ENCODE measurements at regions not wholly inside any gene's neighbourhood (a gene's known extent, or its start where the extent isn't known, plus 50 kb on each side); places are given as distances from the start of the nearest gene placed in this dataset.

GRCh38 chr13:40445557-40445990, 220.9 kb downstream of the FOXO1 start:
- no peak overlapping the region for H4K91ac ChIP-seq (ENCODE audit: low read length)
- H3K9me3 ChIP-seq (ENCODE audit: control insufficient read depth, low read length): peaks cover 4% of the 10 kb centered on the region
- H3K36me3 ChIP-seq (ENCODE audit: control insufficient read depth in 1 of 2, insufficient read depth in 2 of 2, low read depth in 1 of 2, low read length in 2 of 2): no peaks in the 10 kb centered on the region
- H3K27me3 ChIP-seq (ENCODE audit: control insufficient read depth in 1 of 2, insufficient read depth in 1 of 2, low read length in 2 of 2): no peaks in the 10 kb centered on the region
- H3K9ac ChIP-seq (ENCODE audit: low read length): no peak overlapping the region
- no peaks in the 10 kb centered on the region for H3K79me1 ChIP-seq (replicated peaks; ENCODE audit: low read length, poor library complexity, severe bottlenecking)
- no peak overlapping the region for H3K4me3 ChIP-seq (ENCODE audit: insufficient read depth in 1 of 2, low read depth in 1 of 2, low read length in 2 of 2)
- no peak overlapping the region for H2BK120ac ChIP-seq (ENCODE audit: low read depth, low read length)
- no peak overlapping the region for H3K14ac ChIP-seq (ENCODE audit: low read length in 2 of 2)
- H4K8ac ChIP-seq (ENCODE audit: low read length): no peak overlapping the region
- H3K23ac ChIP-seq (ENCODE audit: low read length in 2 of 2): peak overlapping the region in 1 of 2 experiments; percentile 10
- H3K4ac ChIP-seq (ENCODE audit: low read depth in 1 of 2, low read length in 2 of 2): no peak overlapping the region
- WGBS: 69% methylated on average over 8 of the region's 11 CpGs
- DNase-seq: no peak
- no peak overlapping the region for H2BK5ac ChIP-seq (ENCODE audit: low read depth, low read length, poor library complexity, severe bottlenecking)
- H3K4me2 ChIP-seq (ENCODE audit: low read length, poor library complexity, severe bottlenecking): no peak overlapping the region
- H2BK15ac ChIP-seq (ENCODE audit: low read depth, poor library complexity, severe bottlenecking): no peak overlapping the region
- H3K4me1 ChIP-seq (ENCODE audit: control insufficient read depth, insufficient read depth, low read depth, low read length): peaks cover 10% of the 10 kb centered on the region
- H2BK12ac ChIP-seq (ENCODE audit: low read length in 2 of 2): no peak overlapping the region
- no peak overlapping the region for H3K18ac ChIP-seq (ENCODE audit: low read depth in 1 of 2, low read length in 2 of 2)
- H3K27ac ChIP-seq (ENCODE audit: low read length, poor library complexity, severe bottlenecking): peak overlapping the region; percentile 51
- no peak overlapping the region for H2AFZ ChIP-seq (ENCODE audit: low read depth, low read length)
- H2AK5ac ChIP-seq (ENCODE audit: low read length, severe bottlenecking): no peak overlapping the region

DNA sequence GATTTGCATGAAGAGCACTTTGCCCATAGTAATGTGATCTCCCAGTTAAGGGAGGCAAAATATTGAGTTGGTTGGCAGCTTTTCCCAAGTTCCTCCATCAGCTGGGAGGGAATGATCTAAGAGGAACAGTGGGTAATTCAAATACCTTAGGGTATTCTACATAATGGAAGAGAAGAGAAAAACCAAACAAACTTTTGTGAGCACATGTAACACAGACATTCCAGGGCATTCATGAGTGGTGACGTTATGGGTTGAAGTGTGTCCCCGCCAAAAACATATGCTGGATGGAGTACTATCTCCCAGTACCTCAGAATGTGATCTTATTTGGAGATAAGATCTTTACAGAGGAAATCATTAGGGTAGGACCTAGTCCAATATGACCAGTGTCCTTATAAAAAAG, 220.1 kb downstream of the FOXO1 start:
- Histone ChIP-seq H2BK15ac (ENCODE audit: low read depth, poor library complexity, severe bottlenecking) (no peak overlapping the region), H2AFZ (ENCODE audit: low read depth, low read length) (no peak overlapping the region), H2AK5ac (ENCODE audit: low read length, severe bottlenecking) (peak overlapping the region; percentile 48), H3K9ac (ENCODE audit: low read length) (no peak overlapping the region), H3K36me3 (ENCODE audit: control insufficient read depth in 1 of 2, insufficient read depth in 2 of 2, low read depth in 1 of 2, low read length in 2 of 2) (no peaks in the 10 kb centered on the region), H3K4ac (ENCODE audit: low read depth in 1 of 2, low read length in 2 of 2) (no peak overlapping the region), H3K79me1 (replicated peaks; ENCODE audit: low read length, poor library complexity, severe bottlenecking) (no peaks in the 10 kb centered on the region), H3K27me3 (ENCODE audit: control insufficient read depth in 1 of 2, insufficient read depth in 1 of 2, low read length in 2 of 2) (no peaks in the 10 kb centered on the region), H3K4me1 (ENCODE audit: control insufficient read depth, insufficient read depth, low read depth, low read length) (peaks cover 10% of the 10 kb centered on the region), H3K23ac (ENCODE audit: low read length in 2 of 2) (no peak overlapping the region), H4K91ac (ENCODE audit: low read length) (no peak overlapping the region), H2BK5ac (ENCODE audit: low read depth, low read length, poor library complexity, severe bottlenecking) (no peak overlapping the region), H2BK12ac (ENCODE audit: low read length in 2 of 2) (no peak overlapping the region), H2BK120ac (ENCODE audit: low read depth, low read length) (no peak overlapping the region), H3K27ac (ENCODE audit: low read length, poor library complexity, severe bottlenecking) (peak overlapping the region; percentile 36), H3K4me2 (ENCODE audit: low read length, poor library complexity, severe bottlenecking) (no peak overlapping the region), H3K18ac (ENCODE audit: low read depth in 1 of 2, low read length in 2 of 2) (no peak overlapping the region), H4K8ac (ENCODE audit: low read length) (no peak overlapping the region), H3K9me3 (ENCODE audit: control insufficient read depth, low read length) (peaks cover 4% of the 10 kb centered on the region), H3K4me3 (ENCODE audit: insufficient read depth in 1 of 2, low read depth in 1 of 2, low read length in 2 of 2) (no peak overlapping the region), H3K14ac (ENCODE audit: low read length in 2 of 2) (no peak overlapping the region)
- DNase-seq: no peak
- 96% methylated on average over 2 of the region's 2 CpGs for WGBS

DNA sequence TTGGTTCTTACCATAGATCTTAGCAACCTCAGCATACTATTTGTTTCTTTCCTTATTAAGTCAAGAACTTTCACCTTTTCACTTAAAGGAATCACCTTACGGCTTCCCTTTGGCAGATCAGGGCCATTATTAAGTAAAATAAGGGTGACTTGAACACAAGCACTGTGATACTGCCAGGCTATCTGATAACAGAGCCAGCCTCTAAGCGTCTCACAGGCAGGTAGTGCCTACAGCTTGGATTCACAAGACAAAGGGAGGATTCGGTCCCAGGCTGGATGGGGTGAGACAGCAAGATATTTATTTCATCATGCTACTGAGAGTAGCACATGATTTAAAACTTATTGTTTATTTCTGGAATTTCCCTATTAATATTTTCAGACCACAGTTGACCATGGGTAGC, 218.6 kb downstream of the FOXO1 start:
- Histone ChIP-seq H3K27me3 (ENCODE audit: control insufficient read depth in 1 of 2, insufficient read depth in 1 of 2, low read length in 2 of 2) (no peaks in the 10 kb centered on the region), H3K4me3 (ENCODE audit: insufficient read depth in 1 of 2, low read depth in 1 of 2, low read length in 2 of 2) (no peak overlapping the region), H4K8ac (ENCODE audit: low read length) (no peak overlapping the region), H3K4me2 (ENCODE audit: low read length, poor library complexity, severe bottlenecking) (no peak overlapping the region), H3K4ac (ENCODE audit: low read depth in 1 of 2, low read length in 2 of 2) (no peak overlapping the region), H2BK12ac (ENCODE audit: low read length in 2 of 2) (no peak overlapping the region), H3K9ac (ENCODE audit: low read length) (no peak overlapping the region), H4K91ac (ENCODE audit: low read length) (no peak overlapping the region), H3K27ac (ENCODE audit: low read length, poor library complexity, severe bottlenecking) (no peak overlapping the region), H3K79me1 (replicated peaks; ENCODE audit: low read length, poor library complexity, severe bottlenecking) (no peaks in the 10 kb centered on the region), H2BK120ac (ENCODE audit: low read depth, low read length) (no peak overlapping the region), H3K18ac (ENCODE audit: low read depth in 1 of 2, low read length in 2 of 2) (no peak overlapping the region), H3K14ac (ENCODE audit: low read length in 2 of 2) (no peak overlapping the region), H2AFZ (ENCODE audit: low read depth, low read length) (no peak overlapping the region), H3K23ac (ENCODE audit: low read length in 2 of 2) (no peak overlapping the region), H2AK5ac (ENCODE audit: low read length, severe bottlenecking) (no peak overlapping the region), H2BK15ac (ENCODE audit: low read depth, poor library complexity, severe bottlenecking) (no peak overlapping the region), H3K9me3 (ENCODE audit: control insufficient read depth, low read length) (peaks cover 4% of the 10 kb centered on the region), H2BK5ac (ENCODE audit: low read depth, low read length, poor library complexity, severe bottlenecking) (no peak overlapping the region), H3K4me1 (ENCODE audit: control insufficient read depth, insufficient read depth, low read depth, low read length) (peaks cover 10% of the 10 kb centered on the region), H3K36me3 (ENCODE audit: control insufficient read depth in 1 of 2, insufficient read depth in 2 of 2, low read depth in 1 of 2, low read length in 2 of 2) (no peaks in the 10 kb centered on the region)
- DNase-seq: no peak
- WGBS: 100% methylated on average over 2 of the region's 3 CpGs

- Histone ChIP-seq H3K9ac (ENCODE audit: low read length) (no peak overlapping the region), H4K8ac (ENCODE audit: low read length) (no peak overlapping the region), H3K27ac (ENCODE audit: low read length, poor library complexity, severe bottlenecking) (no peak overlapping the region), H3K23ac (ENCODE audit: low read length in 2 of 2) (no peak overlapping the region), H3K79me1 (replicated peaks; ENCODE audit: low read length, poor library complexity, severe bottlenecking) (no peaks in the 10 kb centered on the region), H2BK15ac (ENCODE audit: low read depth, poor library complexity, severe bottlenecking) (no peak overlapping the region), H3K4ac (ENCODE audit: low read depth in 1 of 2, low read length in 2 of 2) (no peak overlapping the region), H3K4me3 (ENCODE audit: insufficient read depth in 1 of 2, low read depth in 1 of 2, low read length in 2 of 2) (no peak overlapping the region), H3K14ac (ENCODE audit: low read length in 2 of 2) (no peak overlapping the region), H2AK5ac (ENCODE audit: low read length, severe bottlenecking) (no peak overlapping the region), H3K18ac (ENCODE audit: low read depth in 1 of 2, low read length in 2 of 2) (no peak overlapping the region), H2BK5ac (ENCODE audit: low read depth, low read length, poor library complexity, severe bottlenecking) (no peak overlapping the region), H3K4me2 (ENCODE audit: low read length, poor library complexity, severe bottlenecking) (no peak overlapping the region), H3K9me3 (ENCODE audit: control insufficient read depth, low read length) (peaks cover 4% of the 10 kb centered on the region), H2BK12ac (ENCODE audit: low read length in 2 of 2) (no peak overlapping the region), H3K27me3 (ENCODE audit: control insufficient read depth in 1 of 2, insufficient read depth in 1 of 2, low read length in 2 of 2) (peaks cover 0 to 9% of the 10 kb centered on the region in 2 experiments), H2BK120ac (ENCODE audit: low read depth, low read length) (no peak overlapping the region), H3K4me1 (ENCODE audit: control insufficient read depth, insufficient read depth, low read depth, low read length) (peaks cover 3% of the 10 kb centered on the region), H2AFZ (ENCODE audit: low read depth, low read length) (no peak overlapping the region), H4K91ac (ENCODE audit: low read length) (no peak overlapping the region), H3K36me3 (ENCODE audit: control insufficient read depth in 1 of 2, insufficient read depth in 2 of 2, low read depth in 1 of 2, low read length in 2 of 2) (no peaks in the 10 kb centered on the region)
- DNase-seq: no peak
- 86% methylated on average over 5 of the region's 5 CpGs for WGBS
Measured at GRCh38 chr13:40452038-40452666, 214.3 kb downstream of the FOXO1 start.
